H1 (cell line): ENCODE measurements at regions not wholly inside any gene's neighbourhood (a gene's known extent, or its start where the extent isn't known, plus 50 kb on each side); places are given as distances from the start of the nearest gene placed in this dataset.

ENCODE experiments used
- CTCF ChIA-PET: fragments of 300-600 bp; sonication (Branson Sonifier 250); formaldehyde crosslinking; loops from one replicate; lab custom pipeline; 2021; ENCODE audit not compliant: partially characterized antibody; lab: Charles Lee
- POLR2A ChIA-PET: fragments of 300-600 bp; sonication (Branson Sonifier 250); formaldehyde crosslinking; loops from one replicate; lab custom pipeline; 2021; ENCODE audit warnings: inconsistent platforms; ENCODE audit not compliant: partially characterized antibody; lab: Charles Lee
- DNase-seq, 2 experiments: peaks; one replicate each; pipeline versions ENCODE4 v3.0.0 to v3.0.0-alpha.2; 2010 to 2022; ENCODE audit warnings: low spot score in 2 of 2, low read depth in 1 of 2, mixed read lengths in 1 of 2
- FAIRE-seq: peaks from 2 replicates; lab custom pipeline; 2011; peaks lifted over from hg19 to GRCh38; lab: Jason Lieb, UNC
- H2AFZ ChIP-seq: 2 replicates; pipeline ENCODE4 v1.8.1; 2012; ENCODE audit warnings: low read length, inconsistent platforms
- H2AK5ac ChIP-seq: 2 replicates; pipeline ENCODE4 v1.6.1; 2013; ENCODE audit warnings: low read depth, low read length
- H2BK120ac ChIP-seq: replicated peaks from 2 replicates; pipeline ENCODE3; 2013; ENCODE audit warnings: low read depth, low read length, inconsistent platforms
- H2BK12ac ChIP-seq: 2 replicates; pipeline ENCODE4 v1.6.1; 2013; ENCODE audit warnings: low read depth, low read length
- H2BK15ac ChIP-seq: 2 replicates; pipeline ENCODE4 v1.6.1; 2013; ENCODE audit warnings: low read length
- H2BK20ac ChIP-seq: 2 replicates; pipeline ENCODE4 v1.6.1; 2013; ENCODE audit warnings: low read length
- H2BK5ac ChIP-seq: 2 replicates; pipeline ENCODE4 v1.6.1; 2013; ENCODE audit warnings: low read depth, low read length
- H3K14ac ChIP-seq: 2 replicates; pipeline ENCODE4 v1.6.1; 2013; ENCODE audit warnings: inconsistent platforms; ENCODE audit not compliant: insufficient read length
- H3K18ac ChIP-seq: 2 replicates; pipeline ENCODE4 v1.6.1; 2013; ENCODE audit warnings: low read length; ENCODE audit errors: extremely low read depth
- H3K23ac ChIP-seq: 2 replicates; pipeline ENCODE4 v1.6.1; 2013; ENCODE audit warnings: inconsistent platforms; ENCODE audit not compliant: insufficient read length
- H3K23me2 ChIP-seq: 2 replicates; pipeline ENCODE4 v1.6.1; 2013; ENCODE audit warnings: low read depth, low read length
- H3K27ac ChIP-seq: 2 replicates; pipeline ENCODE4 v1.6.1; 2011; ENCODE audit warnings: low read depth, low read length, inconsistent platforms
- H3K27me3 ChIP-seq, 4 experiments: replicated peaks in 1 of 4; 1 replicate in 1 of 4; 2 replicates in 3 of 4; pipeline versions ENCODE4 v1.6.1 to v1.8.1; 2011 to 2013; ENCODE audit warnings: low read length in 3 of 4, mild to moderate bottlenecking in 3 of 4, inconsistent platforms in 2 of 4, mixed read lengths in 2 of 4, moderate library complexity in 1 of 4; ENCODE audit not compliant: control insufficient read depth in 3 of 4, insufficient read depth in 3 of 4; ENCODE audit errors: extremely low read depth in 1 of 4
- H3K36me3 ChIP-seq, 4 experiments: 2 replicates each; pipeline versions ENCODE4 v1.6.1 to v1.8.1; 2011 to 2013; ENCODE audit warnings: mild to moderate bottlenecking in 4 of 4, low read length in 3 of 4, moderate library complexity in 2 of 4, control low read depth in 1 of 4, inconsistent platforms in 1 of 4; ENCODE audit not compliant: insufficient read depth in 4 of 4, control insufficient read depth in 2 of 4
- H3K4ac ChIP-seq: replicated peaks from 2 replicates; pipeline ENCODE3; 2013; ENCODE audit warnings: low read length, low read depth, mixed read lengths, inconsistent platforms; ENCODE audit not compliant: insufficient read length
- H3K4me1 ChIP-seq, 4 experiments: replicated peaks in 1 of 4; 1 replicate in 1 of 4; 2 replicates in 3 of 4; pipeline versions ENCODE4 v1.6.1 to v1.8.1; 2011 to 2013; ENCODE audit warnings: low read length in 3 of 4, inconsistent platforms in 2 of 4, mixed read lengths in 1 of 4; ENCODE audit not compliant: insufficient read depth in 4 of 4, control insufficient read depth in 3 of 4
- H3K4me2 ChIP-seq, 2 experiments: 2 replicates each; pipeline versions ENCODE4 v1.6.1 to v1.8.1; 2011 to 2013; ENCODE audit warnings: low read depth in 2 of 2, low read length in 2 of 2, control low read depth in 1 of 2, inconsistent platforms in 1 of 2, mild to moderate bottlenecking in 1 of 2; ENCODE audit not compliant: insufficient read depth in 1 of 2
- H3K4me3 ChIP-seq, 4 experiments: fragments of 200-600, 300-600 bp in 1 of 4; sonication (generic), shearing (Covaris generic), sonication (Bioruptor Twin) in 1 of 4; 2 replicates each; pipeline versions ENCODE4 v1.5.1 to v1.8.1; 2011 to 2016; ENCODE audit warnings: low read length in 4 of 4, low read depth in 3 of 4, control low read depth in 2 of 4, inconsistent platforms in 2 of 4, mild to moderate bottlenecking in 2 of 4, mixed read lengths in 1 of 4, moderate library complexity in 1 of 4; ENCODE audit not compliant: insufficient read depth in 2 of 4; ENCODE audit errors: extremely low read depth in 1 of 4
- H3K56ac ChIP-seq: replicated peaks from 2 replicates; pipeline ENCODE3; 2013; ENCODE audit warnings: low read depth, mild to moderate bottlenecking, mixed read lengths, low read length, inconsistent platforms; ENCODE audit not compliant: insufficient read length
- H3K79me1 ChIP-seq: 2 replicates; pipeline ENCODE4 v1.6.1; 2013; ENCODE audit warnings: low read depth, low read length, control low read depth
- H3K79me2 ChIP-seq, 2 experiments: 2 replicates each; pipeline versions ENCODE4 v1.6.1 to v1.8.1; 2012 to 2013; ENCODE audit warnings: low read length in 2 of 2, mild to moderate bottlenecking in 2 of 2, inconsistent platforms in 1 of 2; ENCODE audit not compliant: insufficient read depth in 2 of 2, control insufficient read depth in 1 of 2
- H3K9ac ChIP-seq, 4 experiments: replicated peaks in 1 of 4; 1 replicate in 1 of 4; 2 replicates in 3 of 4; pipeline versions ENCODE4 v1.6.1 to v1.8.1; 2011 to 2013; ENCODE audit warnings: low read depth in 3 of 4, low read length in 3 of 4, control low read depth in 2 of 4, mild to moderate bottlenecking in 2 of 4, moderate library complexity in 2 of 4, inconsistent platforms in 1 of 4; ENCODE audit errors: extremely low read depth in 1 of 4
- H3K9me3 ChIP-seq, 2 experiments: 2 replicates each; pipeline versions ENCODE4 v1.6.1 to v1.8.1; 2012 to 2013; ENCODE audit warnings: mild to moderate bottlenecking in 2 of 2, moderate library complexity in 2 of 2, control low read depth in 1 of 2, inconsistent platforms in 1 of 2, low read depth in 1 of 2, low read length in 1 of 2, mixed read lengths in 1 of 2; ENCODE audit not compliant: insufficient read depth in 2 of 2
- H4K20me1 ChIP-seq, 2 experiments: replicated peaks in 1 of 2; 2 replicates each; pipeline versions ENCODE3 to v1.8.1; 2011 to 2013; ENCODE audit warnings: inconsistent platforms in 2 of 2, low read length in 2 of 2, mild to moderate bottlenecking in 1 of 2; ENCODE audit not compliant: insufficient read depth in 2 of 2, control insufficient read depth in 1 of 2
- H4K5ac ChIP-seq: 2 replicates; pipeline ENCODE4 v1.6.1; 2013; ENCODE audit warnings: low read length, low read depth, mixed read lengths, inconsistent platforms; ENCODE audit not compliant: insufficient read length
- H4K8ac ChIP-seq: 2 replicates; pipeline ENCODE4 v1.8.0; 2013; ENCODE audit warnings: mild to moderate bottlenecking, moderate library complexity, low read length, inconsistent platforms; ENCODE audit not compliant: insufficient read depth; ENCODE audit errors: extremely low read depth
- H4K91ac ChIP-seq: replicated peaks from 2 replicates; pipeline ENCODE3; 2013; ENCODE audit warnings: low read length, mixed read lengths, inconsistent platforms; ENCODE audit not compliant: insufficient read length
- ATF3 ChIP-seq: IDR thresholded peaks from 2 replicates; pipeline ENCODE4 v1.6.1; 2011; ENCODE audit warnings: low read depth, mild to moderate bottlenecking, low read length; ENCODE audit not compliant: insufficient read depth
- CHD2 ChIP-seq: IDR thresholded peaks from 2 replicates; pipeline ENCODE4 v1.6.1; 2012; ENCODE audit warnings: low read length, improper control_type of control experiment
- CTBP2 ChIP-seq: IDR thresholded peaks from 2 replicates; pipeline ENCODE4 v1.7.0; 2011; ENCODE audit warnings: borderline replicate concordance, mild to moderate bottlenecking, moderate library complexity, mixed read lengths, low read length; ENCODE audit not compliant: insufficient read depth, insufficient read length
- EZH2 ChIP-seq: fragments of 200-600 bp; sonication (generic); IDR thresholded peaks from 2 replicates; pipeline ENCODE4 v1.7.1; 2012; ENCODE audit warnings: low read depth, mild to moderate bottlenecking, moderate library complexity, low read length, inconsistent platforms; ENCODE audit not compliant: severe bottlenecking
- GTF2F1 ChIP-seq: IDR thresholded peaks from 2 replicates; pipeline ENCODE4 v1.6.1; 2012; ENCODE audit warnings: low read depth, low read length, improper control_type of control experiment, borderline replicate concordance
- KDM5A ChIP-seq: fragments of 200-600 bp; IDR thresholded peaks from 2 replicates; pipeline ENCODE4 v1.7.1; 2012; ENCODE audit warnings: mild to moderate bottlenecking, low read length, inconsistent platforms, mixed read lengths
- SIRT6 ChIP-seq: IDR thresholded peaks from one replicate; pipeline ENCODE4 v1.7.1; 2012; ENCODE audit warnings: low read length, inconsistent platforms
- USF2 ChIP-seq: IDR thresholded peaks from 2 replicates; pipeline ENCODE4 v1.6.1; 2011; ENCODE audit warnings: low read length, improper control_type of control experiment
- YY1 ChIP-seq: IDR thresholded peaks from 2 replicates; pipeline ENCODE4 v1.6.1; 2011; ENCODE audit warnings: low read depth, mild to moderate bottlenecking, low read length
- WGBS, 2 experiments: shearing (Covaris generic) in 1 of 2; methylation state at CpG; one replicate each; pipeline versions ENCODE4 v1.1.6 to v1.1.7; 2013 to 2015; ENCODE audit warnings: low lambda C conversion rate in 2 of 2, mixed read lengths in 2 of 2, inconsistent platforms in 1 of 2, low coverage in 1 of 2, missing lambda C conversion rate in 1 of 2; ENCODE audit not compliant: insufficient replicate concordance in 2 of 2, insufficient coverage in 1 of 2, insufficient read length in 1 of 2; ENCODE audit errors: extremely low coverage in 1 of 2, missing lambda C conversion rate in 1 of 2; 5-methylcytosine and 5-hydroxymethylcytosine counted together

GRCh38 chr3:135382621-135383020 is 582.9 kb upstream of the PPP2R3A start:
- no peak overlapping the region for H2BK20ac ChIP-seq
- no peaks in the 10 kb centered on the region for H3K9me3 ChIP-seq
- FAIRE-seq (no peak), DNase-seq (no peak)
- no peak overlapping the region for H3K9ac ChIP-seq
- H4K5ac ChIP-seq, result no peak overlapping the region
- no peaks in the 10 kb centered on the region for H3K4me1 ChIP-seq
- H3K4me3 ChIP-seq, result no peak overlapping the region
- no peak overlapping the region for H2BK5ac ChIP-seq
- H3K23ac ChIP-seq, result no peak overlapping the region
- no peak overlapping the region for H3K4ac ChIP-seq
- no peaks in the 10 kb centered on the region for H4K20me1 ChIP-seq
- no peaks in the 10 kb centered on the region for H3K79me2 ChIP-seq
- no peak overlapping the region for H2BK120ac ChIP-seq
- no peak overlapping the region for H3K18ac ChIP-seq
- 89% methylated on average over 3 of the region's 3 CpGs; no CpG with 5 or more reads in 1 of the 2 experiments for WGBS, 2 experiments
- H4K91ac ChIP-seq, result no peak overlapping the region
- H3K27me3 ChIP-seq, result no peaks in the 10 kb centered on the region
- TF ChIP-seq CHD2, result no peak
- no peak for TF ChIP-seq USF2
- no peak for TF ChIP-seq EZH2
- no peak for TF ChIP-seq SIRT6
- TF ChIP-seq KDM5A, result no peak
- no peak for TF ChIP-seq YY1
- TF ChIP-seq ATF3, result no peak
- TF ChIP-seq GTF2F1, result no peak
- no peak for TF ChIP-seq CTBP2
- no peak overlapping the region for H3K14ac ChIP-seq
- CTCF ChIA-PET, result no interaction called here
- H4K8ac ChIP-seq, result no peak overlapping the region
- H3K27ac ChIP-seq, result no peak overlapping the region
- H3K79me1 ChIP-seq, result no peaks in the 10 kb centered on the region
- no peak overlapping the region for H2AK5ac ChIP-seq
- no peaks in the 10 kb centered on the region for H3K23me2 ChIP-seq
- no peak overlapping the region for H2BK12ac ChIP-seq
- no peak overlapping the region for H3K56ac ChIP-seq
- H3K4me2 ChIP-seq, result no peak overlapping the region
- no peaks in the 10 kb centered on the region for H3K36me3 ChIP-seq
- H2BK15ac ChIP-seq, result no peak overlapping the region
- no peak overlapping the region for H2AFZ ChIP-seq
- POLR2A ChIA-PET, result no interaction called here
